Neuronal stem cell (in vitro differentiated cells): ENCODE measurements at regions not wholly inside any gene's neighbourhood (a gene's known extent, or its start where the extent isn't known, plus 50 kb on each side); places are given as distances from the start of the nearest gene placed in this dataset.
A peak's percentile ranks its signal among the peaks of the same experiment; 100 is the strongest.

Source experiments
- DNase-seq: peaks from one replicate; pipeline ENCODE4 v3.0.0-alpha.2; 2013; ENCODE audit warnings: low spot score
- H2AFZ ChIP-seq: one replicate; pipeline ENCODE4 v1.6.1; 2013; ENCODE audit warnings: mild to moderate bottlenecking, low read length, inconsistent platforms
- H2AK5ac ChIP-seq: 2 replicates; pipeline ENCODE4 v1.6.1; 2013; ENCODE audit warnings: low read depth, mild to moderate bottlenecking, inconsistent platforms, low read length, moderate library complexity, mixed read lengths
- H2BK120ac ChIP-seq: 2 replicates; pipeline ENCODE4 v1.6.1; 2013; ENCODE audit warnings: low read depth, mild to moderate bottlenecking, inconsistent platforms, low read length, moderate library complexity, mixed read lengths
- H2BK12ac ChIP-seq: one replicate; pipeline ENCODE4 v1.6.1; 2013; ENCODE audit warnings: low read length, inconsistent platforms
- H2BK15ac ChIP-seq: 2 replicates; pipeline ENCODE4 v1.6.1; 2013; ENCODE audit warnings: mild to moderate bottlenecking, low read length, inconsistent platforms, mixed read lengths
- H2BK5ac ChIP-seq: one replicate; pipeline ENCODE4 v1.6.1; 2013; ENCODE audit warnings: inconsistent platforms, mild to moderate bottlenecking, low read length, moderate library complexity
- H3K14ac ChIP-seq: one replicate; pipeline ENCODE4 v1.6.1; 2013; ENCODE audit warnings: low read length, inconsistent platforms
- H3K18ac ChIP-seq: 2 replicates; pipeline ENCODE4 v1.6.1; 2013; ENCODE audit warnings: low read length, inconsistent platforms
- H3K23ac ChIP-seq: 2 replicates; pipeline ENCODE4 v1.6.1; 2013; ENCODE audit warnings: low read depth, mild to moderate bottlenecking, mixed read lengths, low read length, inconsistent platforms; ENCODE audit not compliant: poor library complexity
- H3K27ac ChIP-seq: replicated peaks from 3 replicates; pipeline ENCODE4 v1.5.1; 2013; ENCODE audit warnings: low read length, inconsistent platforms
- H3K27me3 ChIP-seq, 3 experiments: 2 replicates each; pipeline ENCODE4 v1.6.1; 2013; ENCODE audit warnings: low read length in 3 of 3, mild to moderate bottlenecking in 2 of 3, inconsistent platforms in 1 of 3, low read depth in 1 of 3, mixed read lengths in 1 of 3, moderate library complexity in 1 of 3; ENCODE audit not compliant: control insufficient read depth in 3 of 3, insufficient read depth in 3 of 3
- H3K36me3 ChIP-seq, 2 donors: replicated peaks in 1 of 2; 2 replicates each; pipeline ENCODE4 v1.6.1; 2013; ENCODE audit warnings: low read length in 2 of 2; ENCODE audit not compliant: control insufficient read depth in 2 of 2, insufficient read depth in 2 of 2
- H3K4ac ChIP-seq: 2 replicates; pipeline ENCODE4 v1.6.1; 2013; ENCODE audit warnings: inconsistent platforms, mild to moderate bottlenecking, low read length, moderate library complexity
- H3K4me1 ChIP-seq, 2 donors: 1 replicate in 1 of 2; 2 replicates in 1 of 2; pipeline ENCODE4 v1.6.1; 2013; ENCODE audit warnings: low read length in 2 of 2, low read depth in 1 of 2; ENCODE audit not compliant: control insufficient read depth in 2 of 2, insufficient read depth in 1 of 2
- H3K4me2 ChIP-seq: one replicate; pipeline ENCODE4 v1.6.1; 2013; ENCODE audit warnings: mild to moderate bottlenecking, low read length, inconsistent platforms; ENCODE audit not compliant: insufficient read depth, poor library complexity, severe bottlenecking
- H3K4me3 ChIP-seq, 2 donors: 2 replicates each; pipeline ENCODE4 v1.5.1; 2013; ENCODE audit warnings: low read length in 2 of 2, mild to moderate bottlenecking in 2 of 2, inconsistent platforms in 1 of 2, moderate library complexity in 1 of 2
- H3K79me1 ChIP-seq: one replicate; pipeline ENCODE4 v1.6.1; 2013; ENCODE audit warnings: low read depth, mild to moderate bottlenecking, inconsistent platforms, low read length, moderate library complexity
- H3K9ac ChIP-seq: one replicate; pipeline ENCODE4 v1.6.1; 2013; ENCODE audit warnings: mild to moderate bottlenecking, low read depth, low read length, inconsistent platforms; ENCODE audit not compliant: poor library complexity
- H3K9me3 ChIP-seq, 2 donors: replicated peaks in 1 of 2; 2 replicates each; pipeline versions ENCODE3 to v1.6.1; 2013; ENCODE audit warnings: low read length in 2 of 2, mild to moderate bottlenecking in 2 of 2, inconsistent platforms in 1 of 2, low read depth in 1 of 2, mixed read lengths in 1 of 2, moderate library complexity in 1 of 2; ENCODE audit not compliant: control insufficient read depth in 2 of 2, insufficient read depth in 1 of 2
- H4K8ac ChIP-seq: one replicate; pipeline ENCODE4 v1.6.1; 2013; ENCODE audit warnings: low read depth, mild to moderate bottlenecking, inconsistent platforms, low read length, moderate library complexity
- H4K91ac ChIP-seq: one replicate; pipeline ENCODE4 v1.6.1; 2013; ENCODE audit warnings: low read length, low read depth, mild to moderate bottlenecking, inconsistent platforms; ENCODE audit not compliant: poor library complexity
- WGBS, 2 donors: extraction: QIAGEN DNeasy Blood & Tissue Kit; methylation state at CpG; one replicate each; pipeline ENCODE4 v1.1.7; 2013; ENCODE audit warnings: missing lambda C conversion rate in 2 of 2, mixed read lengths in 1 of 2; ENCODE audit not compliant: insufficient read length in 2 of 2, insufficient replicate concordance in 1 of 2; ENCODE audit errors: extremely low coverage in 2 of 2; 5-methylcytosine and 5-hydroxymethylcytosine counted together

DNA sequence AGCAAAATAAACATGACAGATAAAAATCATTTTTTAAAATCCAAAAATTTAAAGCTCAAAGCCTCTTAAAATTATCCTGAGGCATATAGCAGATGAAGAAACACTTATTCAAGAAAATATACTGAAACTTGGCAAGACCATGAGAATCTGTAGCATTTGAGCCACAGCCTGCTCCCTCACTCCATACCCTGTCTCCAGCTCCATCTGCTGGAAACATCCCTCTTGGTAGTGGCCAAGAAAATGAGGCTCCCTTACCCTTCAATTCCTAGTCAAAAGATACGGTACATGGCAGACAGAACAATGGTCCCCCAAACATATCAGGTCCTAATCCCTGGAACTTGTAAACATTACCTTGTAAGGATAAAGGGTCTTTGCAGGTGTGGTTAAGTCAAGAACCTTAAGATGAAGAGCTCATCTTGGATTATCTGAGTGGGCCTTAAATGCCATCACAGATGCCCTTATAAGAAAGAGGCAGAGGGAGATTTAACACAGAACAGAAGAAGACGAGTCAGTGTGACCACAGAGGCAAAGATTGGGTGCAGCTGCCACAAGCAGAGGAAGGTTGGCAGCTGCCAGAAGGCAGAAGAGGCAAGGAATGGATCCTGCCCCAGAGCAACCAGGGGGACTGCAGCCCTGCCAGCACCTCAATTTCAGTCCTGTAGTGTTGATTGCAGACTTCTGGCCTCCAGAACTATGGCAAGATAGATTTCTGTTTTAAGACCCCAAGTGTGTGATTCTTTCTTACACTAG lies 149.4 kb downstream of the ZNF248 start:
- H3K36me3 ChIP-seq = no peaks in the 10 kb centered on the region
- no peak overlapping the region for H3K18ac ChIP-seq
- H3K4me3 ChIP-seq = no peak overlapping the region
- no peak for DNase-seq
- peaks cover 0 to 61% of the 10 kb centered on the region in 2 donors for H3K9me3 ChIP-seq
- no peak overlapping the region for H2BK12ac ChIP-seq
- H3K23ac ChIP-seq = no peak overlapping the region
- H3K27me3 ChIP-seq = no peaks in the 10 kb centered on the region
- peaks cover 4% of the 10 kb centered on the region for H3K79me1 ChIP-seq
- H4K91ac ChIP-seq = no peak overlapping the region
- H3K4me1 ChIP-seq = no peaks in the 10 kb centered on the region
- whole genome bisulfite sequencing, 2 donors = no CpG with 5 or more reads among the region's 2 CpGs
- no peak overlapping the region for H2BK5ac ChIP-seq
- no peak overlapping the region for H3K4me2 ChIP-seq
- no peak overlapping the region for H3K9ac ChIP-seq
- no peak overlapping the region for H2BK15ac ChIP-seq
- H2AFZ ChIP-seq = no peak overlapping the region
- H3K14ac ChIP-seq = no peak overlapping the region
- no peak overlapping the region for H2BK120ac ChIP-seq
- H4K8ac ChIP-seq = no peak overlapping the region
- no peak overlapping the region for H3K4ac ChIP-seq
- H2AK5ac ChIP-seq = no peak overlapping the region
- no peak overlapping the region for H3K27ac ChIP-seq

DNA sequence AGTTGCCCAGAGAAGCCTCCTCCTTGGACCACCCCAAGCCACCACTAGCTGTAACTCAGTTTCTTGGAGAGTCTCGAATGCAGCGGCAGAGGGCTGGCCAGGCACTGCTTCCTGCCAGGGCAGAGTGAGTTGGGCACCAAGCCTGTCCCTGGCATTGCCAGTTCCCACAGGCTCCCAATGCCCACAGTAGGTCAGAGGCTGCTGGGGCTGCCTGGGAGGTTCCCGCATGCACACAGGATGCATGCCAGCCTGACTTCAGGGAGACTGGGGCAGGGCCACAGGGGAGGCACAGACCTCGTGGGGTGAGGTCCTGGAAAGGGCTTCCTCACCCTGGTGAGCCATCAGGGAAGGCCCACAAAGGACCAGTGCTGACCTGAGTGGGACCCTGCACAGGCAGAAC lies 152.8 kb downstream of the ZNF248 start:
- Histone ChIP-seq H3K9me3 (peaks cover 0 to 55% of the 10 kb centered on the region in 2 donors), H2AK5ac (no peak overlapping the region), H3K23ac (no peak overlapping the region), H4K8ac (no peak overlapping the region), H3K18ac (no peak overlapping the region), H3K4ac (no peak overlapping the region), H2AFZ (no peak overlapping the region), H2BK15ac (no peak overlapping the region), H3K9ac (no peak overlapping the region), H3K79me1 (peaks cover 2% of the 10 kb centered on the region), H3K27me3 (no peaks in the 10 kb centered on the region), H2BK120ac (no peak overlapping the region), H3K27ac (no peak overlapping the region), H4K91ac (no peak overlapping the region), H3K4me1 (no peaks in the 10 kb centered on the region), H2BK12ac (no peak overlapping the region), H3K4me2 (no peak overlapping the region), H3K36me3 (no peaks in the 10 kb centered on the region), H3K14ac (no peak overlapping the region), H3K4me3 (no peak overlapping the region), H2BK5ac (no peak overlapping the region)
- WGBS, 2 donors = no CpG with 5 or more reads among the region's 4 CpGs
- DNase-seq = no peak

DNA sequence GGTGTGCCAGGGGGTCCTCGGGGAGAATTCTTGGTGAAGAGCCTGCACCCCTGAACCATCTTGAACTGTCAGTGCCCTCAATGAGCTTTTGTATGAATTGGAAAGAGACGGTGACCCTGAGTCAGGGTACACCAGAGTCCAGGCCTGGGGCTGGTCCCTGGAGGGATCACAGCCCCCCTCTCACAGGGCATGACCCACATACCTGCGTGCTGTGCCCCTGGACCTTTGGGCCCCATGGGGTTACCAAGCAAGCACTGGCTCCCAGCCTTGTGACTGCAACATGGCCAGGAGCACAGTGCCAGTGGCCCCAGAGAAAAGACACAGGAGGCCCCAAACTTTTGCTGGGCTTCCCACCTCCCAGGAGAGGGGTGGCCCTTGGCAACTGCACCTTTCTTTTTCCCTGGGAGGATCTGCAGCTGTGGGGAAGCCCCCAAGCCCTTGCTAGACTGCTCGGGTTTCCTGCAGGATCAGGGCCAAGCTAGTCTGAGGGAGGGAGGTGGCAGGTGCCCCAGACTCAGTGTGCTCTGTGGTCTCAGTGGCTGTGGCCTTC lies 153.5 kb downstream of the ZNF248 start:
- Histone ChIP-seq H2BK5ac (no peak overlapping the region), H3K4ac (no peak overlapping the region), H3K79me1 (peaks cover 2% of the 10 kb centered on the region), H3K4me3 (peak overlapping the region in 1 of 2 donors; percentile 44), H3K14ac (no peak overlapping the region), H2AK5ac (no peak overlapping the region), H3K9me3 (peaks cover 0 to 55% of the 10 kb centered on the region in 2 donors), H3K4me2 (no peak overlapping the region), H3K18ac (no peak overlapping the region), H4K8ac (no peak overlapping the region), H4K91ac (no peak overlapping the region), H3K23ac (no peak overlapping the region), H3K27me3 (no peaks in the 10 kb centered on the region), H3K27ac (no peak overlapping the region), H2BK12ac (no peak overlapping the region), H3K9ac (no peak overlapping the region), H3K4me1 (no peaks in the 10 kb centered on the region), H2BK15ac (no peak overlapping the region), H3K36me3 (no peaks in the 10 kb centered on the region), H2BK120ac (no peak overlapping the region), H2AFZ (no peak overlapping the region)
- no peak for DNase-seq
- no CpG with 5 or more reads among the region's 4 CpGs for WGBS, 2 donors

DNA sequence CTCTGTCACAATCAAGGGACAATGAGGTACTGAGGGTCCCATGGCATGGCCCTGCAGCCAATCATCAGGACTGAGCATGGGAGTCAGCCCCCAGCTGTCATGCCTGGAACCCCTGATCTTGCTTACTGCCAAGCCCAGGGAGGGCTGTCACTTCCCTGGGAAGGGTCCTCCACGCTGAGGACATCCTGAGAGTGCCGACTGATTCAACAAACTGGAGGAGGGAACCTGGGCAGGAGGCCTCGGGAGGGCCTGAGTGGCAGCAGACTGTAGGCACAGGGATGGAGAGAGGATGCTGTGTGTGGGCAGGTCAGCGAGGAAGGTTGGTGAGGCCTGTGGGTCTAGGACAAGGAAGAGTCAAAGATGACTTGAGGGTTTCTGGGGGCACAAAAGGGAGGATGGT lies 154.3 kb downstream of the ZNF248 start:
- no peak overlapping the region for H2AK5ac ChIP-seq
- no CpG with 5 or more reads among the region's 4 CpGs for whole genome bisulfite sequencing, 2 donors

More for the DNA sequence above, 154.3 kb downstream of the ZNF248 start:
- no peak for DNase-seq
- H3K36me3 ChIP-seq = no peaks in the 10 kb centered on the region
- peaks cover 2% of the 10 kb centered on the region for H3K79me1 ChIP-seq
- no peak overlapping the region for H3K23ac ChIP-seq
- H3K27me3 ChIP-seq = no peaks in the 10 kb centered on the region
- H3K27ac ChIP-seq = no peak overlapping the region
- H3K18ac ChIP-seq = no peak overlapping the region
- H2BK120ac ChIP-seq = no peak overlapping the region
- no peak overlapping the region for H3K14ac ChIP-seq
- no peak overlapping the region for H4K8ac ChIP-seq
- no peak overlapping the region for H3K9ac ChIP-seq
- peak overlapping the region in 1 of 2 donors; percentile 55 for H3K4me3 ChIP-seq
- H2BK15ac ChIP-seq = no peak overlapping the region
- H2AFZ ChIP-seq = no peak overlapping the region
- no peak overlapping the region for H2BK5ac ChIP-seq
- peaks cover 0 to 47% of the 10 kb centered on the region in 2 donors for H3K9me3 ChIP-seq
- no peak overlapping the region for H3K4ac ChIP-seq
- no peaks in the 10 kb centered on the region for H3K4me1 ChIP-seq
- H4K91ac ChIP-seq = no peak overlapping the region
- no peak overlapping the region for H3K4me2 ChIP-seq
- H2BK12ac ChIP-seq = no peak overlapping the region
